D721Med (cell line): ENCODE measurements at regions not wholly inside any gene's neighbourhood (a gene's known extent, or its start where the extent isn't known, plus 50 kb on each side); places are given as distances from the start of the nearest gene placed in this dataset.
A peak's percentile ranks its signal among the peaks of the same experiment; 100 is the strongest.

Source experiments
- DNase-seq: peaks from one replicate; pipeline ENCODE4 v3.0.0; 2011; ENCODE audit warnings: low spot score; ENCODE audit not compliant: insufficient read length
- FAIRE-seq: peaks from 2 replicates; lab custom pipeline; 2011; peaks lifted over from hg19 to GRCh38; lab: Jason Lieb, UNC
- CTCF ChIP-seq: IDR thresholded peaks from 2 replicates; pipeline ENCODE4 v1.5.1; 2012; ENCODE audit warnings: mild to moderate bottlenecking, control low read depth; ENCODE audit not compliant: insufficient read depth; ENCODE audit errors: missing control alignments

GRCh38 chr2:150769421-150769820 lies 282.0 kb upstream of the RND3 start:
- no peak for DNase-seq
- no peak for TF ChIP-seq CTCF
- no peak for FAIRE-seq

GRCh38 chr2:150767991-150768746 lies 280.7 kb upstream of the RND3 start:
- DNase-seq, result no peak
- TF ChIP-seq CTCF, result no peak

GRCh38 chr2:150762571-150762970 lies 275.1 kb upstream of the RND3 start:
- FAIRE-seq (no peak), DNase-seq (no peak)
- TF ChIP-seq CTCF, result no peak

More at GRCh38 chr2:150767991-150768746, 280.7 kb upstream of the RND3 start:
- FAIRE-seq, result no peak

- DNase-seq (no peak), FAIRE-seq (no peak)
- TF ChIP-seq CTCF, result no peak
These were observed 272.1 kb upstream of the RND3 start for GRCh38 chr2:150759531-150759930.

GRCh38 chr2:150759106-150759505 lies 271.6 kb upstream of the RND3 start:
- TF ChIP-seq CTCF, result no peak
- FAIRE-seq, result peak; percentile 32
- no peak for DNase-seq

- no peak for TF ChIP-seq CTCF
- FAIRE-seq, result no peak
- DNase-seq, result no peak
These were observed 264.8 kb upstream of the RND3 start for GRCh38 chr2:150752229-150752628.

- TF ChIP-seq CTCF, result no peak
- FAIRE-seq (no peak), DNase-seq (no peak)
These were observed 263.3 kb upstream of the RND3 start for GRCh38 chr2:150750720-150751119.
